ENCODE measurements at regions not wholly inside any gene's neighbourhood (a gene's known extent, or its start where the extent isn't known, plus 50 kb on each side); places are given as distances from the start of the nearest gene placed in this dataset.
"Not testable (repeated sequence)": the region's sequence is repeated elsewhere in the genome, so short reads cannot be mapped to it uniquely, and the experiment has no call there.

GRCh38 chr10:123381224-123381623 lies 227.0 kb downstream of the BUB3 start:
- DNase-seq, result no peak

- no peak for DNase-seq
Measured at GRCh38 chr10:123382491-123382890, 228.3 kb downstream of the BUB3 start.

- DNase-seq, result no peak
Measured at GRCh38 chr10:123385508-123386080, 231.4 kb downstream of the BUB3 start.

GRCh38 chr10:123389520-123389919 lies 235.3 kb downstream of the BUB3 start:
- no peak for DNase-seq

- no peak for DNase-seq
Measured at GRCh38 chr10:123390332-123390731, 236.1 kb downstream of the BUB3 start.

- no peak for DNase-seq
Measured at GRCh38 chr10:123390874-123391273, 236.7 kb downstream of the BUB3 start.

GRCh38 chr10:123391275-123392028 lies 237.2 kb downstream of the BUB3 start:
- no peak for DNase-seq

- DNase-seq, result no peak
Measured at GRCh38 chr10:123392182-123392963, 238.2 kb downstream of the BUB3 start.

GRCh38 chr10:123393170-123393569 lies 239.0 kb downstream of the BUB3 start:
- DNase-seq, result no peak

- no peak for DNase-seq
Measured at GRCh38 chr10:123394382-123394781, 240.2 kb downstream of the BUB3 start.

GRCh38 chr10:123395234-123395633 lies 241.0 kb downstream of the BUB3 start:
- DNase-seq, result not testable (repeated sequence)

- DNase-seq, result no peak
Measured at GRCh38 chr10:123395906-123396305, 241.7 kb downstream of the BUB3 start.

GRCh38 chr10:123398180-123398591 lies 244.0 kb downstream of the BUB3 start:
- DNase-seq, result no peak

GRCh38 chr10:123398756-123399155 lies 244.6 kb downstream of the BUB3 start:
- no peak for DNase-seq

- DNase-seq, result no peak
Measured at GRCh38 chr10:123399276-123399839, 245.2 kb downstream of the BUB3 start.

- DNase-seq, result no peak
Measured at GRCh38 chr10:123402021-123402420, 247.8 kb downstream of the BUB3 start.

GRCh38 chr10:123402656-123403055 lies 248.5 kb downstream of the BUB3 start:
- DNase-seq, result no peak

GRCh38 chr10:123404357-123404756 lies 250.2 kb downstream of the BUB3 start:
- no peak for DNase-seq

- DNase-seq, result no peak
Measured at GRCh38 chr10:123408660-123409059, 254.5 kb downstream of the BUB3 start.

GRCh38 chr10:123409426-123409825 lies 255.2 kb downstream of the BUB3 start:
- DNase-seq, result no peak

GRCh38 chr10:123409884-123410283 lies 255.7 kb downstream of the BUB3 start:
- no peak for DNase-seq

GRCh38 chr10:123413353-123413752 lies 252.8 kb upstream of the GPR26 start:
- DNase-seq, result no peak

- DNase-seq, result no peak
Measured at GRCh38 chr10:123415523-123415922, 250.6 kb upstream of the GPR26 start.

GRCh38 chr10:123417414-123417813 lies 248.7 kb upstream of the GPR26 start:
- DNase-seq, result no peak

Data from stimulated activated naive CD4-positive, alpha-beta T cell (primary cell).